GM12878 (cell line): ENCODE measurements at regions not wholly inside any gene's neighbourhood (a gene's known extent, or its start where the extent isn't known, plus 50 kb on each side); places are given as distances from the start of the nearest gene placed in this dataset.
"Not testable (repeated sequence)": the region's sequence is repeated elsewhere in the genome, so short reads cannot be mapped to it uniquely, and the experiment has no call there.

Experiments
- ATAC-seq: fragments of 200-7000 bp; cut with Tn5 transposase; 3 replicates; pipeline ENCODE4 v1.9.1; 2020; ENCODE audit warnings: mild to moderate bottlenecking, moderate library complexity
- BruUV-seq: library from RNA; stranded (reverse); fragments of 400-500 nt; replicated peaks from 2 replicates; lab custom pipeline; 2021; lab: Mats Ljungman, UMichigan
- CTCF ChIA-PET: fragments of 300-600 bp; sonication (Branson Sonifier 250); formaldehyde crosslinking; extraction: SDS; loops from one replicate; lab custom pipeline; 2021; ENCODE audit warnings: inconsistent platforms; lab: Yijun Ruan, JAX
- POLR2A ChIA-PET: fragments of 350-600 bp; formaldehyde crosslinking; extraction: SDS; loops from one replicate; lab custom pipeline; 2021; ENCODE audit warnings: inconsistent platforms; lab: Charles Lee
- RAD21 ChIA-PET: fragments of 300-600 bp; sonication (Branson Sonifier 250); formaldehyde crosslinking; loops from one replicate; lab custom pipeline; 2023; ENCODE audit warnings: antibody characterized with exemption; ENCODE audit not compliant: unreplicated experiment; lab: Charles Lee
- SMC1A ChIA-PET: fragments of 300-600 bp; sonication (Branson Sonifier 250); formaldehyde crosslinking; loops from one replicate; lab custom pipeline; 2023; ENCODE audit not compliant: unreplicated experiment, uncharacterized antibody; lab: Charles Lee
- DNase-seq: peaks from one replicate; pipeline ENCODE4 v3.0.0-alpha.2; 2011; ENCODE audit warnings: low read depth, low spot score
- FAIRE-seq: peaks from 3 replicates; lab custom pipeline; 2011; peaks lifted over from hg19 to GRCh38; lab: Jason Lieb, UNC
- H2AFZ ChIP-seq: 2 replicates; pipeline ENCODE4 v1.6.0; 2011; ENCODE audit warnings: low read depth, low read length, control low read depth; ENCODE audit not compliant: control insufficient read depth
- H3K27ac ChIP-seq: 2 replicates; pipeline ENCODE4 v1.5.1; 2011; ENCODE audit warnings: control low read depth; ENCODE audit not compliant: control insufficient read depth, insufficient read depth
- H3K27me3 ChIP-seq, 2 experiments: replicated peaks in 1 of 2; 2 replicates each; pipeline versions ENCODE4 v1.6.0 to v1.6.1; 2011; ENCODE audit warnings: low read length in 1 of 2; ENCODE audit not compliant: control insufficient read depth in 2 of 2, insufficient read depth in 2 of 2
- H3K36me3 ChIP-seq, 2 experiments: 2 replicates each; pipeline ENCODE4 v1.5.1; 2011; ENCODE audit warnings: low read length in 1 of 2; ENCODE audit not compliant: control insufficient read depth in 2 of 2, insufficient read depth in 2 of 2
- H3K4me1 ChIP-seq: 2 replicates; pipeline ENCODE4 v1.6.1; 2011; ENCODE audit warnings: mild to moderate bottlenecking, low read length, moderate library complexity, mixed read lengths; ENCODE audit not compliant: control insufficient read depth, insufficient read depth
- H3K4me2 ChIP-seq: 2 replicates; pipeline ENCODE4 v1.6.0; 2011; ENCODE audit warnings: control low read depth; ENCODE audit not compliant: control insufficient read depth, insufficient read depth
- H3K4me3 ChIP-seq: fragments of 200-600 bp; sonication (generic); 2 replicates; pipeline ENCODE4 v1.5.1; 2016
- H3K79me2 ChIP-seq: 2 replicates; pipeline ENCODE4 v1.6.0; 2011; ENCODE audit warnings: low read length; ENCODE audit not compliant: control insufficient read depth, insufficient read depth
- H3K9ac ChIP-seq: 2 replicates; pipeline ENCODE4 v1.8.0; 2011; ENCODE audit warnings: low read length, control low read depth, mixed read lengths; ENCODE audit not compliant: control insufficient read depth, insufficient read depth
- H3K9me3 ChIP-seq: replicated peaks from 3 replicates; pipeline ENCODE4 v1.5.1; 2011; ENCODE audit warnings: mild to moderate bottlenecking, low read length; ENCODE audit not compliant: control insufficient read depth, insufficient read depth
- H4K20me1 ChIP-seq: 2 replicates; pipeline ENCODE4 v1.6.0; 2011; ENCODE audit not compliant: control insufficient read depth, insufficient read depth
- ASH2L ChIP-seq: fragments of 300-600, 200-600 bp; sonication (generic); IDR thresholded peaks from 2 replicates; pipeline ENCODE4 v1.6.1; 2017; ENCODE audit warnings: low read depth, mild to moderate bottlenecking, borderline replicate concordance
- CREM ChIP-seq: IDR thresholded peaks from 2 replicates; pipeline ENCODE4 v1.6.1; 2014; ENCODE audit warnings: antibody characterized with exemption, low read depth
- ZBED1 ChIP-seq: IDR thresholded peaks from 2 replicates; pipeline ENCODE4 v1.6.1; 2016; ENCODE audit warnings: borderline replicate concordance
- ZNF217 ChIP-seq: fragments of 450-650 bp; IDR thresholded peaks from 2 replicates; pipeline ENCODE4 v1.6.1; 2017; ENCODE audit warnings: antibody characterized with exemption, mild to moderate bottlenecking
- WGBS: methylation state at CpG from one replicate; pipeline ENCODE4 v1.1.6; 2016; ENCODE audit warnings: low lambda C conversion rate; ENCODE audit not compliant: insufficient replicate concordance, insufficient coverage; ENCODE audit errors: missing lambda C conversion rate; 5-methylcytosine and 5-hydroxymethylcytosine counted together
- in situ Hi-C: fragments of 300-500 bp; cut with MboI; formaldehyde crosslinking; loops from 9 replicates; pipeline ENCODE4 v1.14.3; 2018; ENCODE audit warnings: mixed read lengths
- intact Hi-C: fragments of 100-400 bp; cut with micrococcal nuclease; formaldehyde crosslinking; loops from one replicate; pipeline ENCODE4 v1.14.2; 2022; ENCODE audit not compliant: unreplicated experiment

DNA sequence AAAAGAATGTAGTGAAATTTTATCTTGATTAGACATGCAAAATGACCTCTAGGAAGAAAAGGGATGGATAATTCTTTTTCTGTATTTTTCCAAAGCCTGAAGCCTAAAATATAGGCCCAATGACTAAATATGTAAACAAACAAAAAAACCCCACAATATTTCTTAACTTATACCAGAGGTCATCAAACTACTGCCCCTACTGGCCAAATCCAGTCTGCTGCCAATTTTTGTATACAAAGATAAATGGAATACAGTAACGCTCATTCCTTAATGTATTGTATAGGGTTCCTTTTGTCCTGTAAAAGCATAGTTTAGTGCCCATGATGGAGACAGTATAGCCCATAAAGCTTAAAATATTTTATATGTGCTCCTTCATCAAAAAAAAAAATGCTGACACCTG is 145.7 kb upstream of the ALG10 start:
- H3K4me2 ChIP-seq: no peak overlapping the region
- FAIRE-seq (no peak), ATAC-seq (no peak), DNase-seq (no peak)
- ChIA-PET SMC1A (no interaction called here), CTCF (interaction anchor here (0.7 kb wide), 1 partner anchor 41 kb away, joined by 3 read pairs; no protein-coding TSS in a partner anchor), RAD21 (no interaction called here), POLR2A (no interaction called here)
- intact Hi-C loops (no loop called here), in situ Hi-C loops (no loop called here)
- no peak overlapping the region for H3K27ac ChIP-seq
- WGBS: 86% methylated on average over 1 of the region's 1 CpG
- no TSS peak for BruUV-seq
- H3K4me1 ChIP-seq: no peaks in the 10 kb centered on the region
- no peak overlapping the region for H3K4me3 ChIP-seq
- TF ChIP-seq ZNF217: no peak
- TF ChIP-seq ASH2L: no peak
- H3K9ac ChIP-seq: no peak overlapping the region
- H3K36me3 ChIP-seq: no peaks in the 10 kb centered on the region
- no peaks in the 10 kb centered on the region for H3K79me2 ChIP-seq
- no peaks in the 10 kb centered on the region for H3K9me3 ChIP-seq
- no peak overlapping the region for H2AFZ ChIP-seq
- H4K20me1 ChIP-seq: no peaks in the 10 kb centered on the region
- H3K27me3 ChIP-seq: no peaks in the 10 kb centered on the region

- H3K4me2 ChIP-seq: no peak overlapping the region
- H3K4me1 ChIP-seq: no peaks in the 10 kb centered on the region
- H3K4me3 ChIP-seq: no peak overlapping the region
- H3K36me3 ChIP-seq: no peaks in the 10 kb centered on the region
- H4K20me1 ChIP-seq: no peaks in the 10 kb centered on the region
- no peak for ATAC-seq
- ChIA-PET RAD21 (no interaction called here), SMC1A (no interaction called here), CTCF (interaction anchor here (1.0 kb wide), 1 partner anchor 27 kb away, joined by 3 read pairs; no protein-coding TSS in a partner anchor), POLR2A (no interaction called here)
- H3K27ac ChIP-seq: no peak overlapping the region
- no TSS peak for BruUV-seq
- FAIRE-seq: no peak
- DNase-seq: no peak
- no peak overlapping the region for H3K9ac ChIP-seq
- H3K9me3 ChIP-seq: no peaks in the 10 kb centered on the region
- intact Hi-C loops: no loop called here
- in situ Hi-C loops: no loop called here
- WGBS: 13% methylated on average over 3 of the region's 3 CpGs
- TF ChIP-seq CREM (no peak), ZBED1 (no peak)
- no peak overlapping the region for H2AFZ ChIP-seq
- H3K27me3 ChIP-seq: no peaks in the 10 kb centered on the region
- H3K79me2 ChIP-seq: no peaks in the 10 kb centered on the region
These were observed 129.9 kb upstream of the ALG10 start for GRCh38 chr12:33892425-33892824.

- RAD21 ChIA-PET, H3K36me3 ChIP-seq, in situ Hi-C loops, FAIRE-seq, SMC1A ChIA-PET, H4K20me1 ChIP-seq, intact Hi-C loops, H3K4me2 ChIP-seq, H3K27me3 ChIP-seq, H3K9me3 ChIP-seq, H2AFZ ChIP-seq, DNase-seq, H3K4me3 ChIP-seq, CTCF ChIA-PET, H3K4me1 ChIP-seq, H3K27ac ChIP-seq, H3K9ac ChIP-seq, ATAC-seq, POLR2A ChIA-PET, BruUV-seq, H3K79me2 ChIP-seq: not testable (repeated sequence)
- WGBS: 30% methylated on average over 5 of the region's 5 CpGs
These were observed 101.8 kb upstream of the ALG10 start for GRCh38 chr12:33920460-33920859.
